SK-N-SH (cell line): ENCODE measurements at regions not wholly inside any gene's neighbourhood (a gene's known extent, or its start where the extent isn't known, plus 50 kb on each side); places are given as distances from the start of the nearest gene placed in this dataset.

Experiments
- CTCF ChIA-PET: fragments of 300-600, 350-600 bp; formaldehyde crosslinking; extraction: SDS; loops from one replicate; lab custom pipeline; 2021; lab: Yijun Ruan, JAX
- POLR2A ChIA-PET: fragments of 350-600 bp; sonication (Branson Sonifier 250); formaldehyde crosslinking; extraction: SDS; loops from one replicate; lab custom pipeline; 2020; ENCODE audit warnings: antibody characterized with exemption, inconsistent platforms; lab: Yijun Ruan, JAX
- DNase-seq: peaks from one replicate; pipeline ENCODE4 v3.0.0; 2012
- H2AFZ ChIP-seq: fragments of 200-600 bp; sonication (generic); 2 replicates; pipeline ENCODE4 v1.8.1; 2016; ENCODE audit warnings: antibody characterized with exemption, mild to moderate bottlenecking, low read depth
- H3F3A ChIP-seq: fragments of 200-600 bp; sonication (generic); replicated peaks from 2 replicates; pipeline ENCODE3; 2016; ENCODE audit warnings: antibody characterized with exemption, mild to moderate bottlenecking; ENCODE audit not compliant: insufficient read depth
- H3K27ac ChIP-seq, 2 experiments: fragments of 200-500 bp in 1 of 2; fragments of 200-600 bp in 1 of 2; sonication (Bioruptor generic) in 1 of 2; sonication (generic), shearing (Covaris generic) in 1 of 2; 2 replicates each; pipeline versions ENCODE4 v1.5.1 to v1.6.1; 2014 to 2016; ENCODE audit warnings: low read depth in 2 of 2, inconsistent platforms in 1 of 2, low read length in 1 of 2, mild to moderate bottlenecking in 1 of 2, mixed read lengths in 1 of 2
- H3K27me3 ChIP-seq: fragments of 200-600 bp; sonication (generic), shearing (Covaris generic); 2 replicates; pipeline ENCODE4 v1.6.1; 2016; ENCODE audit warnings: mixed run types; ENCODE audit not compliant: insufficient read depth
- H3K36me3 ChIP-seq, 2 experiments: fragments of 200-500 bp in 1 of 2; fragments of 200-600 bp in 1 of 2; sonication (Bioruptor generic) in 1 of 2; sonication (generic) in 1 of 2; replicated peaks in 1 of 2; 2 replicates each; pipeline versions ENCODE3 to v1.5.1; 2014 to 2016; ENCODE audit warnings: low read length in 1 of 2, mild to moderate bottlenecking in 1 of 2; ENCODE audit not compliant: insufficient read depth in 2 of 2, control insufficient read depth in 1 of 2
- H3K4me1 ChIP-seq, 2 experiments: fragments of 200-500 bp in 1 of 2; fragments of 200-600 bp in 1 of 2; sonication (Bioruptor generic) in 1 of 2; sonication (generic), shearing (Covaris generic) in 1 of 2; 2 replicates each; pipeline versions ENCODE4 v1.5.1 to v1.6.1; 2014 to 2016; ENCODE audit warnings: low read depth in 1 of 2, low read length in 1 of 2, mixed run types in 1 of 2; ENCODE audit not compliant: insufficient read depth in 2 of 2, control insufficient read depth in 1 of 2
- H3K4me2 ChIP-seq: fragments of 200-600 bp; sonication (generic), shearing (Covaris generic); 2 replicates; pipeline ENCODE4 v1.6.1; 2017; ENCODE audit warnings: mixed run types
- H3K4me3 ChIP-seq, 2 experiments: fragments of 200-500 bp in 1 of 2; fragments of 200-600 bp in 1 of 2; sonication (Bioruptor generic) in 1 of 2; sonication (generic), shearing (Covaris generic) in 1 of 2; 2 replicates each; pipeline versions ENCODE4 v1.5.1 to v1.8.1; 2014 to 2016; ENCODE audit warnings: low read depth in 2 of 2, inconsistent platforms in 1 of 2, low read length in 1 of 2, mild to moderate bottlenecking in 1 of 2, mixed read lengths in 1 of 2, moderate library complexity in 1 of 2
- H3K79me2 ChIP-seq: fragments of 200-600 bp; sonication (generic); 2 replicates; pipeline ENCODE4 v1.8.1; 2017; ENCODE audit warnings: mild to moderate bottlenecking; ENCODE audit not compliant: insufficient read depth
- H3K9ac ChIP-seq: fragments of 200-600 bp; sonication (generic); 2 replicates; pipeline ENCODE4 v1.6.1; 2017; ENCODE audit warnings: mixed run types
- H3K9me2 ChIP-seq: fragments of 200-600 bp; sonication (generic); 2 replicates; pipeline ENCODE4 v1.6.1; 2017; ENCODE audit warnings: mixed run types
- H3K9me3 ChIP-seq: fragments of 200-600 bp; sonication (generic); 2 replicates; pipeline ENCODE4 v1.6.1; 2017; ENCODE audit warnings: mixed run types, mild to moderate bottlenecking, moderate library complexity
- H4K20me1 ChIP-seq: fragments of 200-600 bp; sonication (generic); 2 replicates; pipeline ENCODE4 v1.6.1; 2017; ENCODE audit warnings: mild to moderate bottlenecking, mixed run types; ENCODE audit not compliant: insufficient read depth
- CHD2 ChIP-seq: fragments of 150-350 bp; IDR thresholded peaks from 2 replicates; pipeline ENCODE4 v1.6.1; 2018; ENCODE audit warnings: low read length; ENCODE audit not compliant: partially characterized antibody
- CTCF ChIP-seq: fragments of 200-600 bp; sonication (generic); IDR thresholded peaks from 2 replicates; pipeline ENCODE4 v1.6.1; 2017; ENCODE audit warnings: antibody characterized with exemption, mild to moderate bottlenecking, moderate library complexity
- ELF1 ChIP-seq: IDR thresholded peaks from 2 replicates; pipeline ENCODE4 v1.4.0; 2012
- FOSL2 ChIP-seq: IDR thresholded peaks from 2 replicates; pipeline ENCODE4 v1.4.0; 2012; ENCODE audit warnings: low read depth, mild to moderate bottlenecking, moderate library complexity, borderline replicate concordance
- FOXM1 ChIP-seq: IDR thresholded peaks from 2 replicates; pipeline ENCODE4 v1.4.0; 2012; ENCODE audit warnings: low read depth, mild to moderate bottlenecking
- IRF3 ChIP-seq: fragments of 150-350 bp; IDR thresholded peaks from 2 replicates; pipeline ENCODE4 v1.6.1; 2016; ENCODE audit warnings: mild to moderate bottlenecking, low read depth, low read length
- JUND ChIP-seq: IDR thresholded peaks from 2 replicates; pipeline ENCODE4 v1.4.0; 2012
- MAX ChIP-seq: IDR thresholded peaks from 2 replicates; pipeline ENCODE4 v1.4.0; 2012; ENCODE audit warnings: low read depth
- MXI1 ChIP-seq: IDR thresholded peaks from 2 replicates; pipeline ENCODE4 v1.6.1; 2012; ENCODE audit warnings: mild to moderate bottlenecking, low read depth, low read length, improper control_type of control experiment
- NFIC ChIP-seq: IDR thresholded peaks from 2 replicates; pipeline ENCODE4 v1.4.0; 2012; ENCODE audit warnings: borderline replicate concordance
- NRF1 ChIP-seq: IDR thresholded peaks from 2 replicates; pipeline ENCODE4 v1.6.1; 2012; ENCODE audit warnings: low read depth, mild to moderate bottlenecking, low read length
- POLR2AphosphoS5 ChIP-seq: IDR thresholded peaks from 2 replicates; pipeline ENCODE4 v1.6.1; 2012; ENCODE audit warnings: low read depth, low read length
- RAD21 ChIP-seq: IDR thresholded peaks from 2 replicates; pipeline ENCODE4 v1.6.1; 2012; ENCODE audit warnings: mild to moderate bottlenecking, low read length
- RCOR1 ChIP-seq: fragments of 150-350 bp; IDR thresholded peaks from 2 replicates; pipeline ENCODE4 v1.6.1; 2017; ENCODE audit warnings: antibody characterized with exemption, low read length
- RFX5 ChIP-seq: IDR thresholded peaks from 2 replicates; pipeline ENCODE4 v1.6.1; 2012; ENCODE audit warnings: mild to moderate bottlenecking, improper control_type of control experiment, low read length
- SMC3 ChIP-seq: IDR thresholded peaks from 2 replicates; pipeline ENCODE4 v1.6.1; 2012; ENCODE audit warnings: low read depth, low read length, improper control_type of control experiment
- TAF1 ChIP-seq: IDR thresholded peaks from 2 replicates; pipeline ENCODE4 v1.6.1; 2012; ENCODE audit warnings: low read depth, mild to moderate bottlenecking, low read length, moderate library complexity, borderline replicate concordance
- TCF12 ChIP-seq: IDR thresholded peaks from 2 replicates; pipeline ENCODE4 v1.4.0; 2012
- USF1 ChIP-seq: IDR thresholded peaks from 2 replicates; pipeline ENCODE4 v1.4.0; 2012; ENCODE audit warnings: low read depth, borderline replicate concordance
- USF2 ChIP-seq: fragments of 150-350 bp; IDR thresholded peaks from 2 replicates; pipeline ENCODE4 v1.6.1; 2017; ENCODE audit warnings: antibody characterized with exemption, low read length, low read depth, borderline replicate concordance
- WGBS: methylation state at CpG from one replicate; pipeline ENCODE4 v1.1.6; 2017; ENCODE audit warnings: low lambda C conversion rate; 5-methylcytosine and 5-hydroxymethylcytosine counted together

GRCh38 chr3:148150141-148150540, 547.6 kb upstream of the AGTR1 start (continued):
- TF ChIP-seq USF2 (no peak), TCF12 (no peak), NRF1 (no peak)

- H3K4me2 ChIP-seq: no peak overlapping the region
- H4K20me1 ChIP-seq: no peaks in the 10 kb centered on the region
- H3K9me2 ChIP-seq: no peaks in the 10 kb centered on the region
- no peak overlapping the region for H3K9ac ChIP-seq
- no peaks in the 10 kb centered on the region for H3K9me3 ChIP-seq
- POLR2A ChIA-PET: no interaction called here
- H2AFZ ChIP-seq: peak overlapping the region; percentile 30; the same call in 1 of the 2 replicates
- peak; percentile 62; the same call in 1 of the 2 replicates for TF ChIP-seq USF1
- TF ChIP-seq JUND: peak; percentile 49
- TF ChIP-seq FOSL2: peak; percentile 46; the same call in 1 of the 2 replicates
- TF ChIP-seq TAF1: no peak
- TF ChIP-seq SMC3: no peak
- TF ChIP-seq RAD21: no peak
- peak; percentile 20; the same call in 1 of the 2 replicates for TF ChIP-seq NFIC
- TF ChIP-seq, all 33 proteins: peak for 4
- Histone ChIP-seq H3K27me3 (no peaks in the 10 kb centered on the region), H3F3A (no peaks in the 10 kb centered on the region), H3K4me1 (no peaks in the 10 kb centered on the region), H3K36me3 (no peaks in the 10 kb centered on the region), H3K4me3 (no peak overlapping the region), H3K27ac (no peak overlapping the region), H3K79me2 (no peaks in the 10 kb centered on the region)
- 32% methylated on average over 3 of the region's 3 CpGs for WGBS
- DNase-seq: no peak
- CTCF ChIA-PET: no interaction called here
Observed at GRCh38 chr3:148158210-148158609, 539.5 kb upstream of the AGTR1 start.

GRCh38 chr3:148162132-148162531, 535.6 kb upstream of the AGTR1 start:
- ChIA-PET CTCF (interaction anchor here (0.6 to 1.9 kb wide), 6 partner anchors 12 to 572 kb away, joined by 3 to 5 read pairs (median 3); no protein-coding TSS in a partner anchor), POLR2A (no interaction called here)
- Histone ChIP-seq H3K9me3 (no peaks in the 10 kb centered on the region), H3K79me2 (no peaks in the 10 kb centered on the region), H3K9ac (no peak overlapping the region), H3K27ac (no peak overlapping the region), H3K27me3 (no peaks in the 10 kb centered on the region), H3K4me2 (no peak overlapping the region), H3K4me1 (no peaks in the 10 kb centered on the region), H3K4me3 (no peak overlapping the region), H3K9me2 (no peaks in the 10 kb centered on the region), H3F3A (peaks cover 3% of the 10 kb centered on the region), H4K20me1 (no peaks in the 10 kb centered on the region), H3K36me3 (no peaks in the 10 kb centered on the region), H2AFZ (no peak overlapping the region)
- 35% methylated on average over 2 of the region's 2 CpGs for WGBS
- no peak for DNase-seq
- peak; percentile 15; the same call in 1 of the 2 replicates for TF ChIP-seq CTCF
- no peak for TF ChIP-seq FOXM1
- no peak for TF ChIP-seq RCOR1
- no peak for TF ChIP-seq RFX5
- TF ChIP-seq ELF1: no peak
- TF ChIP-seq MXI1: no peak
- no peak for TF ChIP-seq IRF3
- no peak for TF ChIP-seq FOSL2
- no peak for TF ChIP-seq CHD2
- TF ChIP-seq TCF12: no peak
- peak; percentile 61 for TF ChIP-seq RAD21
- TF ChIP-seq USF2: no peak
- no peak for TF ChIP-seq MAX
- peak; percentile 27; the same call in 1 of the 2 replicates for TF ChIP-seq SMC3
- no peak for TF ChIP-seq POLR2AphosphoS5
